ENCODE measurements at regions not wholly inside any gene's neighbourhood (a gene's known extent, or its start where the extent isn't known, plus 50 kb on each side); places are given as distances from the start of the nearest gene placed in this dataset.

DNA sequence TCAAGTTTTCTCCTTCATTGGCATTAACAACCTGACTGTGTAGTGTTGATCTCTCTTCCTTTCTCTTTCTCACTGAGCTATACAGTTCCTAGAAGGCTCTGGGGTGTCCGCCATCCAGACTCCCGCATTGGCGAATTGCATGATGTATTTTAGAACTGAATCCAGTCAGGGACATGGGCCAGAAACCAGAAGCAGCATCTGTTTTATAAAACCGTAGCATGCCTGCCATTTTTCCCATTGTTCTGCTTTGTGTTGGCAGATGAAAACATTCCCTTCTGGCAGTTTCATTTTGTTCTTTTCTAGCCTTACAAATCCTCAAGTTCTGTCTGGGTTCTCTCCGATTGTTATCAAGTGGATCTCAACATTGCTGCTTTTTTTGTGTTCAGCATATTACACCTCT lies 268.3 kb upstream of the SEL1L start:
- TF ChIP-seq, protein P1, sequence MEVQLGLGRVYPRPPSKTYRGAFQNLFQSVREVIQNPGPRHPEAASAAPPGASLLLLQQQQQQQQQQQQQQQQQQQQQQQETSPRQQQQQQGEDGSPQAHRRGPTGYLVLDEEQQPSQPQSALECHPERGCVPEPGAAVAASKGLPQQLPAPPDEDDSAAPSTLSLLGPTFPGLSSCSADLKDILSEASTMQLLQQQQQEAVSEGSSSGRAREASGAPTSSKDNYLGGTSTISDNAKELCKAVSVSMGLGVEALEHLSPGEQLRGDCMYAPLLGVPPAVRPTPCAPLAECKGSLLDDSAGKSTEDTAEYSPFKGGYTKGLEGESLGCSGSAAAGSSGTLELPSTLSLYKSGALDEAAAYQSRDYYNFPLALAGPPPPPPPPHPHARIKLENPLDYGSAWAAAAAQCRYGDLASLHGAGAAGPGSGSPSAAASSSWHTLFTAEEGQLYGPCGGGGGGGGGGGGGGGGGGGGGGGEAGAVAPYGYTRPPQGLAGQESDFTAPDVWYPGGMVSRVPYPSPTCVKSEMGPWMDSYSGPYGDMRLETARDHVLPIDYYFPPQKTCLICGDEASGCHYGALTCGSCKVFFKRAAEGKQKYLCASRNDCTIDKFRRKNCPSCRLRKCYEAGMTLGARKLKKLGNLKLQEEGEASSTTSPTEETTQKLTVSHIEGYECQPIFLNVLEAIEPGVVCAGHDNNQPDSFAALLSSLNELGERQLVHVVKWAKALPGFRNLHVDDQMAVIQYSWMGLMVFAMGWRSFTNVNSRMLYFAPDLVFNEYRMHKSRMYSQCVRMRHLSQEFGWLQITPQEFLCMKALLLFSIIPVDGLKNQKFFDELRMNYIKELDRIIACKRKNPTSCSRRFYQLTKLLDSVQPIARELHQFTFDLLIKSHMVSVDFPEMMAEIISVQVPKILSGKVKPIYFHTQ (CRISPR knock-in tag; IDR thresholded peaks at IDR 0.05), result no peak
- ChIA-PET POLR2A (no interaction called here), CTCF (no interaction called here)
- Mint-ChIP-seq H3K27ac (no peak overlapping the region), H3K4me3 (no peak overlapping the region), H3K27me3 (ENCODE audit: low read depth) (no peaks in the 10 kb centered on the region; the same call in 1 of the 2 replicates), H3K9me3 (peaks cover 3% of the 10 kb centered on the region; the same call in 1 of the 2 replicates), H3K4me1 (peaks cover 13% of the 10 kb centered on the region), H3K36me3 (no peaks in the 10 kb centered on the region)
- ATAC-seq (no peak), DNase-seq (ENCODE audit: low spot score) (no peak)

DNA sequence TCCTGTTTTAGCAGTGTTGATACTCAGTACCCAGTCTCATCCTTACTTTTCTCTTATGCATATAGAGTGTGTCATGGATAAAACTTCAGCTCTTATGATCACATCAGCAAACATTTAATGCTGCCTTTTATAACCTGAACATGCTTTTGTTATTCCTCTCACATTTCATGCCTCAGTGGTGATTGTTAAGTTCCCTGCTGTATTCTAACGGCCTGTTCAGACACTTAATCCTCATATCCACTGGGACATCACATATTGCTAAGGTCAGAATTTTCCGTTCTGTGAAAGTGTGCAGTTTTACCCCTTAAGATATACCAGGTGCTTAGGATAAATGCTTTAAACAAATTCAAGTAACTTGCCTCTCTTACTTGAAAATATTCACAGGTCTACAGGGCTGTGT lies 268.7 kb upstream of the SEL1L start:
- no peaks in the 10 kb centered on the region; the same call in 1 of the 2 replicates for H3K27me3 Mint-ChIP-seq (ENCODE audit: low read depth)
- H3K4me3 Mint-ChIP-seq, result no peak overlapping the region
- DNase-seq (ENCODE audit: low spot score), result no peak
- H3K4me1 Mint-ChIP-seq, result peaks cover 16% of the 10 kb centered on the region
- ChIA-PET CTCF (no interaction called here), POLR2A (no interaction called here)
- H3K9me3 Mint-ChIP-seq, result peaks cover 3% of the 10 kb centered on the region; the same call in 1 of the 2 replicates
- no peaks in the 10 kb centered on the region for H3K36me3 Mint-ChIP-seq
- TF ChIP-seq, protein P2, sequence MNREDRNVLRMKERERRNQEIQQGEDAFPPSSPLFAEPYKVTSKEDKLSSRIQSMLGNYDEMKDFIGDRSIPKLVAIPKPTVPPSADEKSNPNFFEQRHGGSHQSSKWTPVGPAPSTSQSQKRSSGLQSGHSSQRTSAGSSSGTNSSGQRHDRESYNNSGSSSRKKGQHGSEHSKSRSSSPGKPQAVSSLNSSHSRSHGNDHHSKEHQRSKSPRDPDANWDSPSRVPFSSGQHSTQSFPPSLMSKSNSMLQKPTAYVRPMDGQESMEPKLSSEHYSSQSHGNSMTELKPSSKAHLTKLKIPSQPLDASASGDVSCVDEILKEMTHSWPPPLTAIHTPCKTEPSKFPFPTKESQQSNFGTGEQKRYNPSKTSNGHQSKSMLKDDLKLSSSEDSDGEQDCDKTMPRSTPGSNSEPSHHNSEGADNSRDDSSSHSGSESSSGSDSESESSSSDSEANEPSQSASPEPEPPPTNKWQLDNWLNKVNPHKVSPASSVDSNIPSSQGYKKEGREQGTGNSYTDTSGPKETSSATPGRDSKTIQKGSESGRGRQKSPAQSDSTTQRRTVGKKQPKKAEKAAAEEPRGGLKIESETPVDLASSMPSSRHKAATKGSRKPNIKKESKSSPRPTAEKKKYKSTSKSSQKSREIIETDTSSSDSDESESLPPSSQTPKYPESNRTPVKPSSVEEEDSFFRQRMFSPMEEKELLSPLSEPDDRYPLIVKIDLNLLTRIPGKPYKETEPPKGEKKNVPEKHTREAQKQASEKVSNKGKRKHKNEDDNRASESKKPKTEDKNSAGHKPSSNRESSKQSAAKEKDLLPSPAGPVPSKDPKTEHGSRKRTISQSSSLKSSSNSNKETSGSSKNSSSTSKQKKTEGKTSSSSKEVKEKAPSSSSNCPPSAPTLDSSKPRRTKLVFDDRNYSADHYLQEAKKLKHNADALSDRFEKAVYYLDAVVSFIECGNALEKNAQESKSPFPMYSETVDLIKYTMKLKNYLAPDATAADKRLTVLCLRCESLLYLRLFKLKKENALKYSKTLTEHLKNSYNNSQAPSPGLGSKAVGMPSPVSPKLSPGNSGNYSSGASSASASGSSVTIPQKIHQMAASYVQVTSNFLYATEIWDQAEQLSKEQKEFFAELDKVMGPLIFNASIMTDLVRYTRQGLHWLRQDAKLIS (CRISPR knock-in tag; IDR thresholded peaks at IDR 0.05; ENCODE audit: borderline replicate concordance), result no peak
- TF ChIP-seq, protein P3, sequence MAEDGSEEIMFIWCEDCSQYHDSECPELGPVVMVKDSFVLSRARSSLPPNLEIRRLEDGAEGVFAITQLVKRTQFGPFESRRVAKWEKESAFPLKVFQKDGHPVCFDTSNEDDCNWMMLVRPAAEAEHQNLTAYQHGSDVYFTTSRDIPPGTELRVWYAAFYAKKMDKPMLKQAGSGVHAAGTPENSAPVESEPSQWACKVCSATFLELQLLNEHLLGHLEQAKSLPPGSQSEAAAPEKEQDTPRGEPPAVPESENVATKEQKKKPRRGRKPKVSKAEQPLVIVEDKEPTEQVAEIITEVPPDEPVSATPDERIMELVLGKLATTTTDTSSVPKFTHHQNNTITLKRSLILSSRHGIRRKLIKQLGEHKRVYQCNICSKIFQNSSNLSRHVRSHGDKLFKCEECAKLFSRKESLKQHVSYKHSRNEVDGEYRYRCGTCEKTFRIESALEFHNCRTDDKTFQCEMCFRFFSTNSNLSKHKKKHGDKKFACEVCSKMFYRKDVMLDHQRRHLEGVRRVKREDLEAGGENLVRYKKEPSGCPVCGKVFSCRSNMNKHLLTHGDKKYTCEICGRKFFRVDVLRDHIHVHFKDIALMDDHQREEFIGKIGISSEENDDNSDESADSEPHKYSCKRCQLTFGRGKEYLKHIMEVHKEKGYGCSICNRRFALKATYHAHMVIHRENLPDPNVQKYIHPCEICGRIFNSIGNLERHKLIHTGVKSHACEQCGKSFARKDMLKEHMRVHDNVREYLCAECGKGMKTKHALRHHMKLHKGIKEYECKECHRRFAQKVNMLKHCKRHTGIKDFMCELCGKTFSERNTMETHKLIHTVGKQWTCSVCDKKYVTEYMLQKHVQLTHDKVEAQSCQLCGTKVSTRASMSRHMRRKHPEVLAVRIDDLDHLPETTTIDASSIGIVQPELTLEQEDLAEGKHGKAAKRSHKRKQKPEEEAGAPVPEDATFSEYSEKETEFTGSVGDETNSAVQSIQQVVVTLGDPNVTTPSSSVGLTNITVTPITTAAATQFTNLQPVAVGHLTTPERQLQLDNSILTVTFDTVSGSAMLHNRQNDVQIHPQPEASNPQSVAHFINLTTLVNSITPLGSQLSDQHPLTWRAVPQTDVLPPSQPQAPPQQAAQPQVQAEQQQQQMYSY (CRISPR knock-in tag; IDR thresholded peaks at IDR 0.05), result no peak
- TF ChIP-seq, protein P4, sequence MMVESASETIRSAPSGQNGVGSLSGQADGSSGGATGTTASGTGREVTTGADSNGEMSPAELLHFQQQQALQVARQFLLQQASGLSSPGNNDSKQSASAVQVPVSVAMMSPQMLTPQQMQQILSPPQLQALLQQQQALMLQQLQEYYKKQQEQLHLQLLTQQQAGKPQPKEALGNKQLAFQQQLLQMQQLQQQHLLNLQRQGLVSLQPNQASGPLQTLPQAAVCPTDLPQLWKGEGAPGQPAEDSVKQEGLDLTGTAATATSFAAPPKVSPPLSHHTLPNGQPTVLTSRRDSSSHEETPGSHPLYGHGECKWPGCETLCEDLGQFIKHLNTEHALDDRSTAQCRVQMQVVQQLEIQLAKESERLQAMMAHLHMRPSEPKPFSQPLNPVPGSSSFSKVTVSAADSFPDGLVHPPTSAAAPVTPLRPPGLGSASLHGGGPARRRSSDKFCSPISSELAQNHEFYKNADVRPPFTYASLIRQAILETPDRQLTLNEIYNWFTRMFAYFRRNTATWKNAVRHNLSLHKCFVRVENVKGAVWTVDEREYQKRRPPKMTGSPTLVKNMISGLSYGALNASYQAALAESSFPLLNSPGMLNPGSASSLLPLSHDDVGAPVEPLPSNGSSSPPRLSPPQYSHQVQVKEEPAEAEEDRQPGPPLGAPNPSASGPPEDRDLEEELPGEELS (CRISPR knock-in tag; IDR thresholded peaks at IDR 0.05), result no peak
- TF ChIP-seq ZNF138 (CRISPR knock-in tag; conservative IDR thresholded peaks at IDR 0.05) (no peak), ZNF671 (CRISPR knock-in tag; IDR thresholded peaks at IDR 0.05) (no peak), ZNF232 (CRISPR knock-in tag; IDR thresholded peaks at IDR 0.05) (no peak), ZNF317 (CRISPR knock-in tag; IDR thresholded peaks at IDR 0.05; ENCODE audit: borderline replicate concordance, low read depth) (no peak)
- TF ChIP-seq, protein P5, sequence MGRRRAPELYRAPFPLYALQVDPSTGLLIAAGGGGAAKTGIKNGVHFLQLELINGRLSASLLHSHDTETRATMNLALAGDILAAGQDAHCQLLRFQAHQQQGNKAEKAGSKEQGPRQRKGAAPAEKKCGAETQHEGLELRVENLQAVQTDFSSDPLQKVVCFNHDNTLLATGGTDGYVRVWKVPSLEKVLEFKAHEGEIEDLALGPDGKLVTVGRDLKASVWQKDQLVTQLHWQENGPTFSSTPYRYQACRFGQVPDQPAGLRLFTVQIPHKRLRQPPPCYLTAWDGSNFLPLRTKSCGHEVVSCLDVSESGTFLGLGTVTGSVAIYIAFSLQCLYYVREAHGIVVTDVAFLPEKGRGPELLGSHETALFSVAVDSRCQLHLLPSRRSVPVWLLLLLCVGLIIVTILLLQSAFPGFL (CRISPR knock-in tag; IDR thresholded peaks at IDR 0.05; ENCODE audit: borderline replicate concordance), result no peak
- TF ChIP-seq, protein P6, sequence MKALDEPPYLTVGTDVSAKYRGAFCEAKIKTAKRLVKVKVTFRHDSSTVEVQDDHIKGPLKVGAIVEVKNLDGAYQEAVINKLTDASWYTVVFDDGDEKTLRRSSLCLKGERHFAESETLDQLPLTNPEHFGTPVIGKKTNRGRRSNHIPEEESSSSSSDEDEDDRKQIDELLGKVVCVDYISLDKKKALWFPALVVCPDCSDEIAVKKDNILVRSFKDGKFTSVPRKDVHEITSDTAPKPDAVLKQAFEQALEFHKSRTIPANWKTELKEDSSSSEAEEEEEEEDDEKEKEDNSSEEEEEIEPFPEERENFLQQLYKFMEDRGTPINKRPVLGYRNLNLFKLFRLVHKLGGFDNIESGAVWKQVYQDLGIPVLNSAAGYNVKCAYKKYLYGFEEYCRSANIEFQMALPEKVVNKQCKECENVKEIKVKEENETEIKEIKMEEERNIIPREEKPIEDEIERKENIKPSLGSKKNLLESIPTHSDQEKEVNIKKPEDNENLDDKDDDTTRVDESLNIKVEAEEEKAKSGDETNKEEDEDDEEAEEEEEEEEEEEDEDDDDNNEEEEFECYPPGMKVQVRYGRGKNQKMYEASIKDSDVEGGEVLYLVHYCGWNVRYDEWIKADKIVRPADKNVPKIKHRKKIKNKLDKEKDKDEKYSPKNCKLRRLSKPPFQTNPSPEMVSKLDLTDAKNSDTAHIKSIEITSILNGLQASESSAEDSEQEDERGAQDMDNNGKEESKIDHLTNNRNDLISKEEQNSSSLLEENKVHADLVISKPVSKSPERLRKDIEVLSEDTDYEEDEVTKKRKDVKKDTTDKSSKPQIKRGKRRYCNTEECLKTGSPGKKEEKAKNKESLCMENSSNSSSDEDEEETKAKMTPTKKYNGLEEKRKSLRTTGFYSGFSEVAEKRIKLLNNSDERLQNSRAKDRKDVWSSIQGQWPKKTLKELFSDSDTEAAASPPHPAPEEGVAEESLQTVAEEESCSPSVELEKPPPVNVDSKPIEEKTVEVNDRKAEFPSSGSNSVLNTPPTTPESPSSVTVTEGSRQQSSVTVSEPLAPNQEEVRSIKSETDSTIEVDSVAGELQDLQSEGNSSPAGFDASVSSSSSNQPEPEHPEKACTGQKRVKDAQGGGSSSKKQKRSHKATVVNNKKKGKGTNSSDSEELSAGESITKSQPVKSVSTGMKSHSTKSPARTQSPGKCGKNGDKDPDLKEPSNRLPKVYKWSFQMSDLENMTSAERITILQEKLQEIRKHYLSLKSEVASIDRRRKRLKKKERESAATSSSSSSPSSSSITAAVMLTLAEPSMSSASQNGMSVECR (CRISPR knock-in tag; IDR thresholded peaks at IDR 0.05; ENCODE audit: borderline replicate concordance), result no peak
- TF ChIP-seq, protein P7, sequence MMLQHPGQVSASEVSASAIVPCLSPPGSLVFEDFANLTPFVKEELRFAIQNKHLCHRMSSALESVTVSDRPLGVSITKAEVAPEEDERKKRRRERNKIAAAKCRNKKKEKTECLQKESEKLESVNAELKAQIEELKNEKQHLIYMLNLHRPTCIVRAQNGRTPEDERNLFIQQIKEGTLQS (CRISPR knock-in tag; conservative IDR thresholded peaks at IDR 0.05), result no peak
- TF ChIP-seq, protein P8, sequence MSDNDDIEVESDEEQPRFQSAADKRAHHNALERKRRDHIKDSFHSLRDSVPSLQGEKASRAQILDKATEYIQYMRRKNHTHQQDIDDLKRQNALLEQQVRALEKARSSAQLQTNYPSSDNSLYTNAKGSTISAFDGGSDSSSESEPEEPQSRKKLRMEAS (CRISPR knock-in tag; IDR thresholded peaks at IDR 0.05), result no peak
- no peak for ATAC-seq
- no peak overlapping the region for H3K27ac Mint-ChIP-seq

Data from WTC11 (cell line).